ENCODE measurements at regions not wholly inside any gene's neighbourhood (a gene's known extent, or its start where the extent isn't known, plus 50 kb on each side); places are given as distances from the start of the nearest gene placed in this dataset.

DNA sequence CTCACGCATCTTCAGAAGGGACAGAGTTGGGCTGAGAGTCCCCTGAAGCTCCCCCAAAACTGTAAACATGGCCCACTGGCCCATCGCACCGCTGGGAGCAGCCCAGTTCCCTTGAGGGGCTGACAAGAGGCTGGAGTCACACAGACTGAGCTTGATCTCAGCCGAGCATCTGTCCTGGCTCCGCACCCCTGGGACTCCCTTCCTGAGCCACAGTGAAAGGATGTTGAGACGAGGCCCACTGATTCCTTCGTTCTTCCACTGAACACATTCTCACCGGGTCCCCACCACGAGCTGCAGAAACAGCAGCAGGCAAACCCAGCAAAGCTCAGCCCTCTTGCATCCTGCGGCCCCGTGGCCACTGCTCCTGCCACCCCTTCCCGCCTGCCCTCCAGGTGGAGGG lies 145.9 kb upstream of the CIBAR2 start:
- DNase-seq = no peak

DNA sequence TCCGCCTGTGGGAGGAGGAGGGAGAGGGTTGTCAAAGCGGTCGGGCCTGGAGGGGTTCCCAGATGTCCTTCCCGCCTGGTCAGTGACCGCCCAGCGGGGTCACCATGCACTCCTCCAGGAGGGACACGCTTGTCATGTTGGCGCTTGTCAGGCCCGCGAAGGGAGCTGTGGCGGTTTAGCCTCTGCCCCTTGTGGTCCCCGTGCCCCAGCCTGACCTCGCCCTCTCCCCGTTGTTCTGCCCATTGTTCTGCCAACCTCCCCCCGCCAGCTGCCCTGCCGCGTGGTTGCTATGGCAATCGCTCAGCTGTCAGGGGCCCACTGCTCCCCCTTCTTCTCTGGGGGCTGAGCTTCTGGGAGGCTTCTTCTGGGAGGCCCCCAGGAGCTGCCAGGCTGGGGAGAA lies 146.4 kb upstream of the CIBAR2 start:
- DNase-seq = no peak

DNA sequence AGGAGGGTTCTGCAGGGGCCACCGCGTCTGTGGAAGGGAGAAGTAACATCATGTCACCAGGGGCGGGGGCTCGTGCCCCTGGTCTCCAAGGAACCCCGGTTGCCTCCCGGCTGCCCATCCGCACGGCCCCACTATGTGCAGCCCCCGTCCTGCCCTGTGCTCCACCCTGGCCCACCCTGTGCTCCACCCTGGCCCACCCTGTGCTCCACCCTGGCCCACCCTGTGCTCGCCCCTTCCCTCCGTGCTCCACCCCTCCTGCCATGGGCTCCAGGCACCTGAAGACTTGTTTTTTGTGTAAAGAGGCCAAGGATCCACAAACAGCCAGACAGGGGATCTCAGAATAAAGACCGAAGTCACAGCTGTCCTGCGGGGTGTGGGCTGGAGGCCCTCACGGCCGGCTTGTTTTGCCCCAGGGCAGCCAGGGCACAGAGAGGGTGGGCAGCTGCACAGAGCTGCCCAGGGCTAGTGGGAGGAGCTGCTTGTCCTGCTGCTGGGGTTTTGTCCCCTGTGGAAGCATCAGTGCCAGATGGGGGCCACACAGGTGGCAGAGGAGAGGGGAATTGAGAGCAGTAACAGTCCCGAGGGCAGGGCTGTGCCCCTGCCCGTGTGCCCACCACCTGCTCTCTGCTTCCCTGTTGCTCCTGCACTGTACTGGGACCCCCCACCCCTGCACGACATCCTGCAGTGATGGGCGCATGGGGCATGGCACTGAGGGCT lies 147.0 kb upstream of the CIBAR2 start:
- no peak for DNase-seq

DNA sequence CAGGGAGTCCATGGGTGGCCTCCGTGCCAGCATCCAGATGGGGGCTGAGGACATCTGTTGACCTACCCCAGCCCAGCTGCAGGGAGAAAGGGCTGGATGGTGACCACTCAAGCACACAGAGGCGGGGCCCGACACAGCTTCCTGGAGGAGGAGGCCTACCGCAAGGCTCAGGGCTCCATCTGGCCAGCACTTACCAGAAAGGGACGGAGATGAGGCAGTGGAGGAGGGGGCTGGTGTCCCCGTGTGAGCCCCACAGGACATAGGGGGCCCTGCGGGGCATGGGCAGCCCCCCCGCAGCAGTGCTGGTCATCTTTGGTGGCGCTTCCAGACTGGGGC lies 147.5 kb upstream of the CIBAR2 start:
- DNase-seq = no peak

GRCh38 chr16:85261204-85261603 lies 148.9 kb upstream of the CIBAR2 start:
- no peak for DNase-seq

DNA sequence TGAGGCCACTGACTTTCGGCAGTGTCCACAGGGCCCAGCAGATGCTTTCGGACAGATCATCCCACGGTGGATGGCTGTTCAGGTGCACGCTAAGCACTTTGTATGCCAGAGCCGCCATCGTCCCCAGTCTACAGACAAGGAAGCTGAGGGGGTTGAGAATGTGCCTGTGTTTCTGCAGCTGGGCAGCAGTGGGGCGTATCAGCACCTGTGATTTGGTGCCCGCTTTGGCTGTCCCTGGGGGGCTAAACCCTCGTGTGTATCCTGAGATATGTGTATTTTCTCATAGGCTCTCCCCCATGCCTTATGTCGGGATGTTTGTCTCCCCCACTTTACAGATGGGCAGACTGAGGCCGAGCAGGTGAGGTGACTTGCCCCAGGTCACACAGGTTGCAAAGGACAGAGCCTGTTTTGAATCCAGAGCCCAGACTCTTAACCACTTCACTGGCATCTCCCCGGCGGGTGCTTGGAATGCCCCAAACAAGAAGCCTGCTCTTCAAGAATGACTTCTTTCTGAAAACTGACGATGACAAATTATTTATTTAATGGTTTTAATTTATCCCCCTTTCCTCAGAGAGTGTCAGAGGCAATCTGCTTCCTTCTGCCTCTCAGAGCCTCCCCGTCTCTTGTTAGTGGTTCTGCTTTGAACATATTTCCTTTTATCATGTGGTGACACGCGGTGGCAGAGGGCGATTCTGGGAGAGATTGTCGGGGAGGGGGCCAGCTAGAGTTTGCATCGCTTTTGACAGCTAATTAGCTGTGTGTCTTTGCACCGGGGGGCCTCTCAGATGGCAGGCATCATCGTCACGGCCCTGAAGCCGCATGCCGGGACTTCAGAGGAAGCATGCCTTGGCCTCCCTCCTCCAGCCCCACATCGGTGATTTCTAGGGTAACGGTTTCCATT lies 149.6 kb upstream of the CIBAR2 start:
- no peak for DNase-seq

- DNase-seq = no peak
These were observed 150.4 kb upstream of the CIBAR2 start for GRCh38 chr16:85262558-85263238.

DNA sequence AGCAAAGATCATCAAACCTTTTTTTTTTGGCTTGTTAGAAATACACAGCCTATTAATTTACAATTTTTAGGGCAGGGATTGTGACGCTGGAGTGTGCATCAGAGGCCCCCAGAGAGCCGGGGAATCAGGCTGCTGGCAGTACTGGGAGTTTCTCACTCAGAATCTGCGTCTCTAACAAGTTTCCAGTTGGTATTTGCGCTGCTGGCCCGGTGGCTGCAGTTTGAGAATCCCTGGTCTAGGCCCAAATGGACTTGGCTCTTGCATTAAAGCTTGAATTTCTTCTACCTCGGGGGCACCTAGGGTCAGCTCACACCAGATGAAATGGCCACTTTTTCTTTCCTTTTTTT lies 150.9 kb upstream of the CIBAR2 start:
- no peak for DNase-seq

- DNase-seq = no peak
These were observed 152.5 kb upstream of the CIBAR2 start for GRCh38 chr16:85264752-85265151.

GRCh38 chr16:85265161-85265784 lies 153.0 kb upstream of the CIBAR2 start:
- no peak for DNase-seq

- no peak for DNase-seq
These were observed 153.5 kb upstream of the CIBAR2 start for GRCh38 chr16:85265810-85266209.

DNA sequence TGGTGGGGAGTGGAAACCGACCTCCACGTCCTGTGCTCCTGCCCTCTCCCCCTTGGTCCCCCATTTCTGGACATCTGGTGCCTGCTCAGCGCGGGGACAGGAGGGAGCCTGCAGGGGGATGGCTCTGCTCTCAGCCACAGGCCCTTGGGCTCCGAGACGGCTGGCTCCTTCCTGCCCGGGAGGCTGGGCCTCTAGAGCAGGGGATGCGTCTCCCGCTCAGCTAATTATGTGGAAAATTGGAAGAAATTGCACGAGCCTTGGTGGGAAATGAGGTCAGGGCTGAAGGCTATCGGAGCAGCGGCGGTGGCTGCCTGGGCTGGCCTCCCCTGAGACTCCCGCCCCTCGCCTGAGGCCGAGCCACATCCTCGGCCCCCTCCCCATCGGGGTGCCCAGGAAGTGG lies 154.6 kb upstream of the CIBAR2 start:
- no peak for DNase-seq

DNA sequence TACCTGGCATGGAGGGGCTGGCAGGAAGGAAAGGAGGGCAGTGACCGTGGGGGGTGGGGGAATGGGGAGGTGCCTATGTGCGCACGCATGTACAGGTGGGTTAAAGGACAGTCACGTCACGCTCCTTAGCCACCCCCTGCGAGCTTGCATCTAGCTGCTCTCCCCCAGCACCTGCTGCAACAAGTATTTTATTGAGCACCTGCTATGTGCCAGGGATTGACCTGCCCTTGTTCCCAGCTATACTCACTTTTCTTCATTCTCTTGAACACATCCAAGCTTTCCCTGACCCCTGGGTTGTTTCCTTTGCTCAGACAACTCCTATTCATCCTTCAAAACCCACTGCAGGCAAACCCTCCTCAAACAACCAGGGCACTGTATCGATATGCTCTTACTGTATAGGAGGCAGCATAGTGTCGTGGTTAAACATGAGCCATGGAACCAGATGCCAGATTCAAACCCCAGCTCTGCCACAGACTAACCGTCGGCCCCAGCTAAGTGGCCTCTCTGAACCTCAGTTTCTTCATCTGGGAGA lies 155.2 kb upstream of the CIBAR2 start:
- DNase-seq = no peak

GRCh38 chr16:85269165-85269564 lies 156.9 kb upstream of the CIBAR2 start:
- DNase-seq = no peak

DNA sequence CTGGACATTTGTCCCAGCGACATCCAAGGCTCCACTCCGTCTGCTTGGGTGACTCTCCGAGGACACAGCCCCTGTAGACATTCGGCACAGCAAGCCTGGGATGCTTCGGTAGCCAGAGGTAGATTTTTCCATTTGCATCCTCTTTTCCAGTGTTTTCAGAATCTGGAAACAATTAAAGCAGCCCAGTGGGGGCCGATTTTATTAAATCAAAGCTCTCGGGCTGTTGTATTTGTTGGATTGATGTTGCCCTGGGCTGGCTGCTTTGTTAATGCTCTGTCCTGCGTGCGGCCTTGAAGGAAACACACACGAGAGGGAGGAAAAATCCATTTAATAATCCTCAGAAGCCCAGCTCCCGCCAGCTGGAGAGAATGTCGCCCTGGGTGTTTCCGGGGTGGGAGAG lies 158.1 kb upstream of the CIBAR2 start:
- DNase-seq = no peak

DNA sequence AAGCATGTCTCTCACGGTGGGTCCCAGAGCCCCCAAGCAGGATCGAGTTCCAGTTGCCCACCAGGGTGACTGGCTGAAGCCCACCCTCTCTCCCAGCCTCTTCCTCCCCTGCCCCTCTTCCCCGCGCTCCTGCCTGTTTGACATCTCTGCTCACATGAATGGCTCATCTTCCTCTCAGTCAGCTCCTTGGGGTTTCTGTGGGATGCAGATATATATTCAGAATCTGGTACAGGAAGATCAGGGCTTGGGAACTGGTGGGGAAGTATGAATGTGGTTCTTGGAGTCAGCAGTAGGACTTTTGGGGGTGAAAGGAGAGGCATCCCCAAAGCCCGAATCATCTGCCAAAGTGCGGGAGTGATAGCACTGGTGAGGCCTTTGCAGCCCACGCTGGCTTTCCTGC lies 158.9 kb upstream of the CIBAR2 start:
- DNase-seq = no peak

DNA sequence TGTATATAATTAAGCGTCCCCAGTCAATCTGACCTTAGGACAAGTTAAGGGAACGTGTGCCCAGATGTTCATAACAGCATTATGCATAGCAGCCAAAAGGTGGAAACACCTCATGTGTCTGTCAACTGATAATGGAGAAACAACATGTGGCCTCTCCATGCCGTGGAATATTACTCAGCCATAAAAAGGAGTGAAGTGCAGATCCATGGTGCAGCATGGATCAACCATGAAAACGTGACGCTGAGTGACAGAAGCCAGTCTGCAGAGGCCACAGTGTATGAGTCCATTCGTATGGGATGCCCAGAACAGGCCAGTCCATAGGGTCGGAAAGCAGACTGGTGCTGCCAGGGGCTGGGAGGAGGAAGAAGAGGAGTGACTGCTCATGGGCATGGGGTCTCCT lies 161.0 kb upstream of the CIBAR2 start:
- DNase-seq = no peak

GRCh38 chr16:85274501-85274900 lies 162.2 kb upstream of the CIBAR2 start:
- DNase-seq = no peak

GRCh38 chr16:85274924-85275323 lies 162.7 kb upstream of the CIBAR2 start:
- DNase-seq = no peak

DNA sequence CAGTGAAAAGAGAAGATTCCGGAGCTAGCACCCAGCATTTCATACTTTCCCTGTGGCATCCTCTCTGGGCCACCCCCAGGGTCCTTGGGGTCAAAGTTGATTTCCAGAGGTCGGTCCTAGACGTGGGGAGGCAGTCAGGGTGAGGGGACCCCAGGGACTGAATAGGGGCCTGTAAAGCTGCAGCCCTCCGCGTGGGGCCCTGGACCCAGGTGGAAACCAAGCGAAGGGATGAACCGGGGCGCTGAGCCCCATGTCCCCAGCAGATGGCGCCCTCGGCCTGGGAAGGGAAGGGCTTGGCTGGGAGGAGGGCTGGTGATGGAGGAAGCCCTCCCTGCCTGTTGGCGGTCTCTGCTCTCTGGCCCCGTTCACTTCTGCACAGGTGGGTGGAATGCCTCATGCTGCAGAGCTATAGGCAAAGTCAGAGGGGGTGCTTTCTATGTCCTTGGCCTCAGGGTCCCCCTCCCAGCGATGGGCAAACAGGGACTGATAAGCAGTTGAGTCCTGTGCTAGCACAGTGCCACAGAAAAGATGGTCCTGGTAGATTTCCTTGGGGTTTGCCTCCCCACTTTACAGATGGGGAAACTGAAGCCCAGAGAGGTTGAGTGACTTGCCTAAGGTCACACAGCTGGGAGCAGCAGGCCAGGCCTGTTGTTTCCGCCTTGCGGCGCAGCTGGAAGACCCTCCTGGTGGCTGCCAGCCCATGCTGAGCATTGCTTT lies 163.4 kb upstream of the CIBAR2 start:
- peak; percentile 57 for DNase-seq

GRCh38 chr16:85276258-85276657 lies 164.0 kb upstream of the CIBAR2 start:
- no peak for DNase-seq

DNA sequence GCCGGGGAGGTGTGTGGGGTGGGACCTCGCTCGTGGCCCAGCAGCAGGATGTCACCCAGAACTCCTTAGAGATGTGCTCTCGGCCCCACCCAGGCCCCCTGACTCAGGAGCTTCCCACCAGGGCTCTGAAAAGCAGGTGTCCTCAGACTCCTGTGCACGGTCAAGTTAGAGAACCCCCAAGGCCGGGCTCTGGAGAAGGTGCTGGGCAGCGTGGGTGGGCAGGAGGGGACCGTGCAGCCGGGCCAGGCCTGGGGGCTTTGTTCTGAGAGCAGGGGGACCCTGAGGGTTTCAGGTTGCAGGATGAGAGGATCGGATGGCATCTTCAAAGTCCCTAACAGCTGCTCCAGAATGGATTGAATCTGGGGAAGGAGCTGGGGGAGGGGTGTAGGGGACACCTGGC lies 164.4 kb upstream of the CIBAR2 start:
- DNase-seq = no peak

- no peak for DNase-seq
These were observed 166.6 kb upstream of the CIBAR2 start for GRCh38 chr16:85278839-85279238.

Measured in NCI-H510A treated with DMSO at 0.1 percent for 48 hours (cell line).